Activated naive CD4-positive, alpha-beta T cell treated with anti-CD3 and anti-CD28 coated beads for 36 hours (primary cell): ENCODE measurements at regions not wholly inside any gene's neighbourhood (a gene's known extent, or its start where the extent isn't known, plus 50 kb on each side); places are given as distances from the start of the nearest gene placed in this dataset.

Experiments used
- CTCF ChIA-PET: fragments of 350-600 bp; sonication (Branson Sonifier 250); formaldehyde crosslinking; loops from one replicate; lab custom pipeline; 2021; ENCODE audit warnings: antibody characterized with exemption; lab: Charles Lee
- DNase-seq: peaks from one replicate; pipeline ENCODE4 v3.0.0-alpha.2; 2020
- H3K27ac Mint-ChIP-seq: one replicate; pipeline ENCODE4 v1.8.0; 2021; ENCODE audit warnings: mild to moderate bottlenecking, mixed read lengths
- H3K27me3 Mint-ChIP-seq: one replicate; pipeline ENCODE4 v1.8.0; 2021; ENCODE audit warnings: low read depth, mixed read lengths
- H3K36me3 Mint-ChIP-seq: one replicate; pipeline ENCODE4 v1.8.0; 2021; ENCODE audit warnings: low read depth, mixed read lengths
- H3K4me1 Mint-ChIP-seq: one replicate; pipeline ENCODE4 v1.8.0; 2021; ENCODE audit warnings: low read depth, mixed read lengths
- H3K4me3 Mint-ChIP-seq: one replicate; pipeline ENCODE4 v1.8.0; 2021; ENCODE audit warnings: mild to moderate bottlenecking, moderate library complexity, mixed read lengths
- H3K9me3 Mint-ChIP-seq: one replicate; pipeline ENCODE4 v1.8.0; 2021; ENCODE audit warnings: mixed read lengths
- intact Hi-C: fragments of 100-400 bp; cut with micrococcal nuclease; formaldehyde crosslinking; loops from one replicate; pipeline ENCODE4 v1.15.1; 2023

- intact Hi-C loops: no loop called here
- Mint-ChIP-seq H3K27ac (no peak overlapping the region), H3K4me1 (no peaks in the 10 kb centered on the region), H3K4me3 (no peak overlapping the region), H3K36me3 (no peaks in the 10 kb centered on the region), H3K27me3 (no peaks in the 10 kb centered on the region), H3K9me3 (no peaks in the 10 kb centered on the region)
- CTCF ChIA-PET: no interaction called here
- no peak for DNase-seq
These were observed 490.4 kb downstream of the IRX1 start for GRCh38 chr5:4086081-4086480.

- no peaks in the 10 kb centered on the region for H3K4me1 Mint-ChIP-seq
- H3K4me3 Mint-ChIP-seq: no peak overlapping the region
- no peak for DNase-seq
- no peak overlapping the region for H3K27ac Mint-ChIP-seq
- no peaks in the 10 kb centered on the region for H3K27me3 Mint-ChIP-seq
- CTCF ChIA-PET: no interaction called here
- H3K36me3 Mint-ChIP-seq: no peaks in the 10 kb centered on the region
- intact Hi-C loops: no loop called here
- H3K9me3 Mint-ChIP-seq: no peaks in the 10 kb centered on the region
These were observed 491.5 kb downstream of the IRX1 start for GRCh38 chr5:4087110-4087509.

GRCh38 chr5:4089087-4089486, 493.5 kb downstream of the IRX1 start:
- no peak for DNase-seq
- intact Hi-C loops: no loop called here
- no peak overlapping the region for H3K4me3 Mint-ChIP-seq
- H3K9me3 Mint-ChIP-seq: no peaks in the 10 kb centered on the region
- CTCF ChIA-PET: interaction anchor here (0.6 kb wide), 1 partner anchor 1010 kb away, joined by 4 read pairs; no protein-coding TSS in a partner anchor
- H3K4me1 Mint-ChIP-seq: no peaks in the 10 kb centered on the region
- no peaks in the 10 kb centered on the region for H3K27me3 Mint-ChIP-seq
- H3K27ac Mint-ChIP-seq: no peak overlapping the region
- no peaks in the 10 kb centered on the region for H3K36me3 Mint-ChIP-seq

- Mint-ChIP-seq H3K9me3 (peaks cover 2% of the 10 kb centered on the region), H3K27ac (no peak overlapping the region), H3K36me3 (no peaks in the 10 kb centered on the region), H3K27me3 (no peaks in the 10 kb centered on the region), H3K4me3 (no peak overlapping the region), H3K4me1 (no peaks in the 10 kb centered on the region)
- CTCF ChIA-PET: no interaction called here
- intact Hi-C loops: no loop called here
- DNase-seq: no peak
These were observed 497.6 kb downstream of the IRX1 start for GRCh38 chr5:4093236-4093635.

GRCh38 chr5:4093970-4094369, 498.3 kb downstream of the IRX1 start:
- no peaks in the 10 kb centered on the region for H3K36me3 Mint-ChIP-seq
- H3K9me3 Mint-ChIP-seq: peaks cover 2% of the 10 kb centered on the region
- CTCF ChIA-PET: no interaction called here
- intact Hi-C loops: no loop called here
- H3K4me1 Mint-ChIP-seq: no peaks in the 10 kb centered on the region
- H3K27me3 Mint-ChIP-seq: no peaks in the 10 kb centered on the region
- no peak overlapping the region for H3K4me3 Mint-ChIP-seq
- DNase-seq: no peak
- H3K27ac Mint-ChIP-seq: no peak overlapping the region

GRCh38 chr5:4095918-4096630, 500.4 kb downstream of the IRX1 start:
- Mint-ChIP-seq H3K36me3 (no peaks in the 10 kb centered on the region), H3K4me1 (no peaks in the 10 kb centered on the region), H3K9me3 (peaks cover 2% of the 10 kb centered on the region), H3K27ac (no peak overlapping the region), H3K4me3 (no peak overlapping the region), H3K27me3 (no peaks in the 10 kb centered on the region)
- intact Hi-C loops: no loop called here
- CTCF ChIA-PET: no interaction called here
- no peak for DNase-seq

GRCh38 chr5:4097199-4097598, 501.6 kb downstream of the IRX1 start:
- Mint-ChIP-seq H3K4me1 (no peaks in the 10 kb centered on the region), H3K4me3 (no peak overlapping the region), H3K27me3 (no peaks in the 10 kb centered on the region), H3K27ac (no peak overlapping the region), H3K9me3 (peaks cover 2% of the 10 kb centered on the region), H3K36me3 (no peaks in the 10 kb centered on the region)
- intact Hi-C loops: no loop called here
- DNase-seq: no peak
- CTCF ChIA-PET: no interaction called here

- Mint-ChIP-seq H3K27me3 (no peaks in the 10 kb centered on the region), H3K4me3 (no peak overlapping the region), H3K36me3 (no peaks in the 10 kb centered on the region), H3K4me1 (no peaks in the 10 kb centered on the region), H3K9me3 (peaks cover 2% of the 10 kb centered on the region), H3K27ac (no peak overlapping the region)
- no peak for DNase-seq
- intact Hi-C loops: no loop called here
- CTCF ChIA-PET: no interaction called here
These were observed 502.6 kb downstream of the IRX1 start for GRCh38 chr5:4098226-4098625.

GRCh38 chr5:4099386-4099785, 503.8 kb downstream of the IRX1 start:
- Mint-ChIP-seq H3K9me3 (peaks cover 2% of the 10 kb centered on the region), H3K27me3 (no peaks in the 10 kb centered on the region), H3K4me1 (no peaks in the 10 kb centered on the region), H3K4me3 (no peak overlapping the region), H3K27ac (no peak overlapping the region), H3K36me3 (no peaks in the 10 kb centered on the region)
- intact Hi-C loops: no loop called here
- CTCF ChIA-PET: no interaction called here
- no peak for DNase-seq

- no peaks in the 10 kb centered on the region for H3K36me3 Mint-ChIP-seq
- CTCF ChIA-PET: no interaction called here
- H3K27ac Mint-ChIP-seq: no peak overlapping the region
- no peaks in the 10 kb centered on the region for H3K9me3 Mint-ChIP-seq
- H3K4me1 Mint-ChIP-seq: no peaks in the 10 kb centered on the region
- H3K4me3 Mint-ChIP-seq: no peak overlapping the region
- intact Hi-C loops: no loop called here
- H3K27me3 Mint-ChIP-seq: no peaks in the 10 kb centered on the region
- DNase-seq: no peak
These were observed 505.1 kb downstream of the IRX1 start for GRCh38 chr5:4100739-4101138.

GRCh38 chr5:4101189-4101588, 505.6 kb downstream of the IRX1 start:
- Mint-ChIP-seq H3K4me3 (no peak overlapping the region), H3K27ac (no peak overlapping the region), H3K27me3 (no peaks in the 10 kb centered on the region), H3K36me3 (no peaks in the 10 kb centered on the region), H3K9me3 (no peaks in the 10 kb centered on the region), H3K4me1 (no peaks in the 10 kb centered on the region)
- CTCF ChIA-PET: interaction anchor here (0.6 kb wide), 1 partner anchor 679 kb away, joined by 4 read pairs; no protein-coding TSS in a partner anchor
- no peak for DNase-seq
- intact Hi-C loops: no loop called here

- Mint-ChIP-seq H3K27ac (no peak overlapping the region), H3K27me3 (no peaks in the 10 kb centered on the region), H3K4me3 (no peak overlapping the region), H3K36me3 (no peaks in the 10 kb centered on the region), H3K4me1 (no peaks in the 10 kb centered on the region), H3K9me3 (no peaks in the 10 kb centered on the region)
- no peak for DNase-seq
- intact Hi-C loops: no loop called here
- CTCF ChIA-PET: interaction anchor here (0.7 kb wide), 1 partner anchor 449 kb away, joined by 3 read pairs; no protein-coding TSS in a partner anchor
These were observed 509.4 kb downstream of the IRX1 start for GRCh38 chr5:4104831-4105597.

- H3K4me3 Mint-ChIP-seq: no peak overlapping the region
- no peaks in the 10 kb centered on the region for H3K36me3 Mint-ChIP-seq
- H3K4me1 Mint-ChIP-seq: no peaks in the 10 kb centered on the region
- H3K27ac Mint-ChIP-seq: no peak overlapping the region
- DNase-seq: no peak
- H3K27me3 Mint-ChIP-seq: no peaks in the 10 kb centered on the region
- no peaks in the 10 kb centered on the region for H3K9me3 Mint-ChIP-seq
- CTCF ChIA-PET: interaction anchor here (0.6 kb wide), 1 partner anchor 1764 kb away, joined by 3 read pairs; no protein-coding TSS in a partner anchor
- intact Hi-C loops: no loop called here
These were observed 513.1 kb downstream of the IRX1 start for GRCh38 chr5:4108690-4109089.
